Upper lobe of left lung (tissue), 4 donors: ENCODE measurements at regions not wholly inside any gene's neighbourhood (a gene's known extent, or its start where the extent isn't known, plus 50 kb on each side); places are given as distances from the start of the nearest gene placed in this dataset.

ENCODE experiments used
- CTCF ChIP-seq, 6 experiments: fragments of 450-650 bp in 4 of 6; fragments of 200-600 bp in 2 of 6; sonication (generic) in 2 of 6; IDR thresholded peaks; one replicate each; pipeline ENCODE4 v1.5.1; 2016 to 2019; ENCODE audit warnings: antibody characterized with exemption in 6 of 6
- EP300 ChIP-seq, 4 donors: sonication (generic); formaldehyde crosslinking; IDR thresholded peaks; one replicate each; pipeline ENCODE4 v1.5.1; 2017; ENCODE audit warnings: antibody characterized with exemption in 4 of 4, control low read depth in 2 of 4
- POLR2A ChIP-seq, 4 donors: fragments of 450-650 bp; IDR thresholded peaks; one replicate each; pipeline ENCODE4 v1.5.1; 2016 to 2017; ENCODE audit warnings: antibody characterized with exemption in 4 of 4, mild to moderate bottlenecking in 2 of 4
- POLR2AphosphoS5 ChIP-seq, 2 donors: sonication (generic); formaldehyde crosslinking; IDR thresholded peaks; one replicate each; pipeline ENCODE4 v1.5.1; 2017; ENCODE audit warnings: antibody characterized with exemption in 2 of 2

DNA sequence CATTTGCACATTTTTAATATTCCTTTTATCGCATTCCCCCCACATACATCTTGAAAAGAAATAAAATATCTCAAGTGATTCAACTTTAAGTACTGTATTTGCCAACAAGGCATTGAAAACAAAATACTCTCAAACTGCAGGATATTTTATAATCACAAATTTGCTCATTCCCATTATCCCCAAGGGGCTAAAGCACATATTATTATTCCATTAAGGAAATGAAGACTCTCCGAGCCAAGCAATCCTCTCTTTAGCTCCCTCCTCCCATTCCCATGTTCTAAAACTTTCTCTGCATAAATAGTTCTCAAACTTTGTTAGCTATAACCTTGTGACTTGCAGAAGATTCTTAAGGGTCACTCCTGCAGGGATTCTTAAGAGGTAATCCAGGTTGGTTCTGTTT is 436.8 kb downstream of the KCNJ2 start:
- no peak for TF ChIP-seq CTCF (IDR thresholded peaks at IDR 0.05)
- TF ChIP-seq POLR2A (IDR thresholded peaks at IDR 0.05), result no peak
- no peak for TF ChIP-seq POLR2AphosphoS5 (IDR thresholded peaks at IDR 0.05)
- no peak for TF ChIP-seq EP300 (IDR thresholded peaks at IDR 0.05)
